SK-MEL-5 (cell line): ENCODE measurements at regions not wholly inside any gene's neighbourhood (a gene's known extent, or its start where the extent isn't known, plus 50 kb on each side); places are given as distances from the start of the nearest gene placed in this dataset.
"Not testable (repeated sequence)": the region's sequence is repeated elsewhere in the genome, so short reads cannot be mapped to it uniquely, and the experiment has no call there.

Experiments
- DNase-seq: peaks from one replicate; pipeline ENCODE4 v3.0.0-alpha.2; 2016; ENCODE audit warnings: low read depth, low spot score
- in situ Hi-C: cut with HindIII; loops from 2 replicates; pipeline ENCODE4 v1.10.0; 2016; ENCODE audit warnings: low sequenced_read_pairs, high pct_unique_total_duplicates, low pct_unique_long_range_greater_than_20kb

DNA sequence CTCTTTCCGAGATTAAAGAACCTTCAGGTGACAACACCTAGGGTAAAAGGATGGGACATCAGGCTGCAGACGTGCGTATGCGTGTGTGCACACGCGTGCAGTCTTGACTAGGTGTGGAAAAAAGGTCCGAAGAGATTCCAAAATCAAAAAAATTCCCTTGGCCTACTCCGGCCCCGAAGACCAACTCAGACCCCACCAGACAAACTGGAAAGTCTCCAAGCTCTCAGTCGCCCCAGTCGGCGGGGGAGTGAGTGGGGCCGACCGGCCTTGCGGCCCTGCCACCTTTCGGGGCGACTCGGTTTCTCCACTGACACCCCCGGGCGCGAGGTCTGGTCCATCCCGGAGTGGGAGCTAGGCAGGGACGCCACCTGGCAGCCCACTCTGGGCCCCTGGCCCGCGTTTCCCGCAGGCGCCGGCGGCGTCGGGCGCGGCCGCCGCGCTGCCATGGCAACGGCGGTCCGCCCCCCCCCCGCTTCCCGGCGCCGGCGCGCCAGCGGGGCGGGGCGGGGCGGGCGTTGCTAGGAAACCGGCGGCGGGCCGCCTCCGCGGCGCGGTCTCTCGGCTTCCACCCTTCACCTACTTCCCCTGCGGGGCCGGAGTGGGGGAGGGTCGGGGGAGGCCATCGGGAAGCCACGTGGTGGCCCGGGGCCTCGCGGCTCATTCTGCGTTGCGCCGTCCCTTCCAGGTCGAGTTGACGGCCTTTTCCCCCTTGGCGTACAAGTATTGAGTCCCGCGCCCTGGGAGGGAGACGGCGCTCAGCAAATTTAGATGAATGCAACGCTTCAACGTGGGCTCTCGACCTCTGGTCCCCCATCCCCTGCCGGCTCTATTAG is 253.1 kb downstream of the EFCAB11 start:
- in situ Hi-C loops = no loop called here
- peak; percentile 51 for DNase-seq

- DNase-seq = no peak
- in situ Hi-C loops = no loop called here
Observed at GRCh38 chr14:89700801-89701200, 253.7 kb downstream of the EFCAB11 start.

DNA sequence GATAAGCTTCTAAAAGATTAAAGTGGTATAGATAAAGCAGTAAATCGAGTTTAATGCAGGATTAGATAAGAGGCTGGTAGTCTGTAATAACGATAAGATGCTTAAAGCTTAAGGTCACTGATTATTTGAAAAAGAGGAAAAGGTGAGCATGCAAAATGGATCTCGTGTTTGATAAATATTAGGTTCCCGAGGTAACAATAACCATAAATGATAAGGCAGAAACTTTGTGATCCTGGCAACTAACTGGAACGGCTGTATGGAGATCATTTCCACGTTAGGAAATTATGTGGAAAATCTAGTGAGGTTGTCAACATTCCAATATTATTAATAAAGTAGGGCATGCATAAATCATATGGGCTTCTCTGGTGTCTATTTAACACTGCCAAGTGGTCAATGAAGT is 255.5 kb downstream of the EFCAB11 start:
- in situ Hi-C loops = no loop called here

DNA sequence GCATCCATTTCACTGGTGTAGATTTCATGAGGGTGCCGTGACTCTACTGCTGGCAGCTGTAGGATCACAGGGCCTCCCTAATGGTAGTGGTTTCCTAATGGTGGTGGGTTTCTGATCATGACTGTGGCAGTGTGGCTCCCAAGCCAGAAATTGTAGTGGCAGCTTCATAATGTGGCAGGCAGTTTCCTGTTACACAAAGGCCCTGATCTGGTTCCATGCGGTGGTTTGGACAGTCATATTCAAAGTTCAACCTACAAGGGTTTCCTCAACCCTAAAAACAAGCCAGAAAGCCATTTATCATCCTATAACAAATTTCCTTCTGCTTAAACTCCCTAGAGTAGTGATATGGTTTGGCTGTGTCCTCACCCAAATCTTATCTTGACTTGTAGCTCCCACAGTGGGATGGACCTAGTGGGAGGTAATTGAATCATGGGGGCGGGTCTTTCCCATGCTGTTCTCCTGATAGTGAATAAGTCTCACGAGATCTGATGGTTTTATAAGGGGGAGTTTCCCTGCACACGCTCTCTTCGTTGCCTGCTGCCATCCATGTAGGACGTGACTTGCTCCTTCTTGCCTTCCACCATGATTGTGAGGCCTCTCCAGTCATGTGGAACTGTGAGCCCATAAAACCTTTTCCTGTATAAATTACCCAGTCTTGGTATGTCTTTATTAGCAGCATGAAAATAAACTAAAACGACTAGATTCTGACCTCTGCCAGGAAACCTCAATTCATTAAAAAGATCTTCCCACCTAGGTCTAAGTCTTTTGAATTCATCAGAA is 257.1 kb downstream of the EFCAB11 start:
- no peak for DNase-seq
- in situ Hi-C loops = no loop called here

More for the DNA sequence above, 255.5 kb downstream of the EFCAB11 start:
- no peak for DNase-seq

- in situ Hi-C loops = no loop called here
- no peak for DNase-seq
Observed at GRCh38 chr14:89695846-89696245, 258.7 kb downstream of the EFCAB11 start.

GRCh38 chr14:89690139-89690538 is 264.4 kb downstream of the EFCAB11 start:
- in situ Hi-C loops = no loop called here
- DNase-seq = no peak

GRCh38 chr14:89689711-89690110 is 264.8 kb downstream of the EFCAB11 start:
- in situ Hi-C loops = not testable (repeated sequence)

DNA sequence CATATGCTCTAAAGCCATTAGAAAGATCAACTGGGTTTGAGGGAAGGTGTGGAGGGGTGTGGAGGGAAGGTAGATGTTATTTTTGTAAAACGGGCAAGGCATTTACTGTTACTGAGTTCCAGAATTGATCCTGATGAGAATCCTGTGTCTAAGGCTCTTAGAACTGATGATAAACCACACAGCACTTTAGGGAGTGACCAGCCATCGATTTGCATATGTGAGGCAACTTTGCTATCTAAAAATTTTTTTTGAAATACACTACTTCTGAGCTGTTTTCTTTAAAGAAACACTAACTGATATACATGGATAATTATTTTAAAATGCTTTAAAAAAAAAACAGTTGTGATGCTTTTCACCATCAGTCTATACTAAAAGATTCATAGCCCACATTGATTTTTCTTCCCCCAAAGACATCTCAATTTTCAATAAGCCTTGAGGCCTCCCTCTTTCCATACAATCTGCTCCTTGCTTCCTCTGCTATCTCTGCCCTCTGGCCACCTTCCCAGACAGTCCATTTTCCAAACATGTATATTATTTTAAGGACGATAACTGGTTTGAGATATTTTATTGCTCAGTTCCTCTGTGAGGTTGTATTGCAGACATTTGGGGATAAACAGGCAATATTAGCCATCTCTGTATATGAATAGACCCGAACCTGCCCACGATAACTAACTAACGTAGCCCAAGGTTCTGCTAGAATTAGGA is 265.9 kb downstream of the EFCAB11 start:
- in situ Hi-C loops = no loop called here
- no peak for DNase-seq

More at GRCh38 chr14:89689711-89690110, 264.8 kb downstream of the EFCAB11 start:
- DNase-seq = not testable (repeated sequence)

DNA sequence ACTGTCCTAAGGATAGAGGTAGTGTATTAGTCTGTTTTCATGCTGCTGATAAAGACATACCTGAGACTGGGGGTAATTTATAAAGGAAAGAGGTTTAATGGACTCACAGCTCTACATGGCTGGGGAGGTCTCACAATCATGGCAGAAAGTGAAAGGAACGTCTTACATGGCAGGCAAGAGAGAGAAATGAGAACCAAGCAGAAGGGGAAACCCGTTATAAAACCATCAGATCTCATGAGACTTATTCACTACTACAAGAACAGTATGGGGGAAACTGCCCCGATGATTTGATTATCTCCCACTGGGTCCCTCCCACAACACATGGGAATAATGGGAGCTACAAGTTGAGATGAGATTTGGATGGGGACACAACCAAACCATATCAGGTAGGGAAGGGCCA is 267.4 kb downstream of the EFCAB11 start:
- in situ Hi-C loops = not testable (repeated sequence)

GRCh38 chr14:89684139-89684538 is 267.1 kb upstream of the FOXN3 start:
- no peak for DNase-seq
- in situ Hi-C loops = no loop called here

More for the DNA sequence above, 267.4 kb downstream of the EFCAB11 start:
- DNase-seq = not testable (repeated sequence)

GRCh38 chr14:89681086-89682018 is 264.3 kb upstream of the FOXN3 start:
- no peak for DNase-seq
- in situ Hi-C loops = no loop called here

DNA sequence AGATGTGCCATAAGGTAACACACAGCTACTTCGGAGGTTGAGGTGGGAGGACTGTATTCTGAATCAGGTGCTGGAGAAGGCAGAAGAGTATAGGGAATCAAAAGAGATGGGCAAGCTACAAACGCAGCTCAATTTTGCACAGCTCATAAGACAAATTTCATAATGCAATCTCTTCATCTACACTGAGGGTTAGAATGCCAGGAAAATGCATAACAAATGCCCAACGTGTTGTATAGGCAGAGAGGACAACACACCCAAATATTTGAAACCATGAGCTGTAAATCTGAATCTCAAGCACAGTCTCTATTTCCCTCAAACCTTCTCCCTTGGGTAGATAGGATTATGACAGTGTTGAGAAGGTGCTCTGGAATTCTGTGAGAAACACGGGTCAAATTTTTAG is 263.1 kb upstream of the FOXN3 start:
- in situ Hi-C loops = no loop called here
- no peak for DNase-seq

DNA sequence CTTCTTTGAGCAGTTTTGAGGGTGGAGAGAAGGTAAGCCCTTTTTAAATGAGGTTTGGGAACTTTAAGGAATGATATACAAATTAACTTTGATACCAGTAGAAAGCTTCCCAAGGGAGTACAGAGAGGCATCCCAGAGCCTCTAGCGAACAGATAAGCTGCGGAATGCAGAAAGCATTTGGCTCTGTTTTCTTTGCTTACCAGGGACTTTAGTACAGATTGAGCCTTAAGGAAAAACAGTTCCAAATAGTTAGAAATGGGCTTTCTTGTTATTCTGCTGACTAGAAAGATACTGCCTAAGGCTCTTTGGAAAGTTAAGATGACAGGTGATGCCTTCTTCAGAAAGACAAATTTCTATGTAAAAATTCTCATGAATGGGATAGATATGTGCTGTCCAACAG is 261.7 kb upstream of the FOXN3 start:
- in situ Hi-C loops = no loop called here
- no peak for DNase-seq

- DNase-seq = no peak
- in situ Hi-C loops = no loop called here
Observed at GRCh38 chr14:89675590-89675989, 258.6 kb upstream of the FOXN3 start.

- in situ Hi-C loops = no loop called here
- DNase-seq = no peak
Observed at GRCh38 chr14:89674936-89675335, 257.9 kb upstream of the FOXN3 start.

- in situ Hi-C loops = no loop called here
- DNase-seq = no peak
Observed at GRCh38 chr14:89674240-89674639, 257.2 kb upstream of the FOXN3 start.

GRCh38 chr14:89673512-89674225 is 256.6 kb upstream of the FOXN3 start:
- no peak for DNase-seq
- in situ Hi-C loops = no loop called here
